Nephron progenitor cell (in vitro differentiated cells): ENCODE measurements at regions not wholly inside any gene's neighbourhood (a gene's known extent, or its start where the extent isn't known, plus 50 kb on each side); places are given as distances from the start of the nearest gene placed in this dataset.

ENCODE experiments used
- DNase-seq: peaks from one replicate; pipeline ENCODE4 v3.0.0; 2021
- H3K27ac Mint-ChIP-seq: 2 replicates; pipeline ENCODE4 v1.8.0; 2021; ENCODE audit warnings: mild to moderate bottlenecking, moderate library complexity, mixed read lengths
- H3K27me3 Mint-ChIP-seq: 2 replicates; pipeline ENCODE4 v1.8.0; 2021; ENCODE audit warnings: mild to moderate bottlenecking, low read depth, mixed read lengths; ENCODE audit not compliant: poor library complexity
- H3K36me3 Mint-ChIP-seq: 2 replicates; pipeline ENCODE4 v1.8.0; 2021; ENCODE audit warnings: low read depth, mixed read lengths
- H3K4me1 Mint-ChIP-seq: 2 replicates; pipeline ENCODE4 v1.8.0; 2021; ENCODE audit warnings: mixed read lengths
- H3K4me3 Mint-ChIP-seq: 2 replicates; pipeline ENCODE4 v1.8.0; 2021; ENCODE audit warnings: mild to moderate bottlenecking, moderate library complexity, mixed read lengths
- H3K9me3 Mint-ChIP-seq: 2 replicates; pipeline ENCODE4 v1.8.0; 2021; ENCODE audit warnings: mild to moderate bottlenecking, moderate library complexity, mixed read lengths
- CTCF ChIP-seq: fragments of 200-600 bp; sonication (generic); IDR thresholded peaks from 2 replicates; pipeline ENCODE4 v1.5.0; 2021; ENCODE audit warnings: antibody characterized with exemption

- peaks cover 5% of the 10 kb centered on the region for H3K4me1 Mint-ChIP-seq
- H3K36me3 Mint-ChIP-seq, result no peaks in the 10 kb centered on the region
- no peak for DNase-seq
- no peak overlapping the region for H3K27ac Mint-ChIP-seq
- peaks cover 4% of the 10 kb centered on the region for H3K9me3 Mint-ChIP-seq
- no peak overlapping the region for H3K4me3 Mint-ChIP-seq
- no peak for TF ChIP-seq CTCF
- H3K27me3 Mint-ChIP-seq, result peaks cover 12% of the 10 kb centered on the region
Observed at GRCh38 chr6:71038711-71039344, 82.0 kb upstream of the B3GAT2 start.

DNA sequence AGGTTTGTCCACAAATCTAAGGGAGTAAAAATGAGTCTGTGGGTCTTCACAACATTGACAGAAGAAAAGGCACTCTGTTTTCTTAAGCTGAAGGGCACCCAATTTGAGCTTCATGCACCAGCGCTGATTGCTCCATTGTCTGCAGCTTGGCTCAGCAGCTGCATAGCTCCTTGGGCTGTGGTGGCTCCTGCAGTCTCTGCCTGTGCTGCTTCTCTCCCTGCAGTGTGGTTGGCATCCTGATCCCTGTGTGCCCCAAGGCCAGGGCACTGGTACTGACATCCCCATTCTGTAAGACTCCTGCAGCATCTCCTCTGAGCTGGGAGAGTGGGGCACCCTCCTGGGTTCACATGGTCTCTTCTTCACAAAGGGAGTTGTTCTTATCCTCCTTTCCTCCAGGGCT, 83.2 kb upstream of the B3GAT2 start:
- H3K4me3 Mint-ChIP-seq, result no peak overlapping the region
- DNase-seq, result no peak
- H3K9me3 Mint-ChIP-seq, result peaks cover 4% of the 10 kb centered on the region
- H3K4me1 Mint-ChIP-seq, result peaks cover 7% of the 10 kb centered on the region
- H3K36me3 Mint-ChIP-seq, result no peaks in the 10 kb centered on the region
- no peak overlapping the region for H3K27ac Mint-ChIP-seq
- H3K27me3 Mint-ChIP-seq, result peaks cover 12% of the 10 kb centered on the region
- TF ChIP-seq CTCF, result no peak

- Mint-ChIP-seq H3K4me3 (no peak overlapping the region), H3K27ac (no peak overlapping the region), H3K4me1 (peaks cover 12% of the 10 kb centered on the region), H3K9me3 (peaks cover 4% of the 10 kb centered on the region), H3K27me3 (peaks cover 9% of the 10 kb centered on the region), H3K36me3 (no peaks in the 10 kb centered on the region)
- DNase-seq, result no peak
- no peak for TF ChIP-seq CTCF
Observed at GRCh38 chr6:71040841-71041240, 84.0 kb upstream of the B3GAT2 start.

DNA sequence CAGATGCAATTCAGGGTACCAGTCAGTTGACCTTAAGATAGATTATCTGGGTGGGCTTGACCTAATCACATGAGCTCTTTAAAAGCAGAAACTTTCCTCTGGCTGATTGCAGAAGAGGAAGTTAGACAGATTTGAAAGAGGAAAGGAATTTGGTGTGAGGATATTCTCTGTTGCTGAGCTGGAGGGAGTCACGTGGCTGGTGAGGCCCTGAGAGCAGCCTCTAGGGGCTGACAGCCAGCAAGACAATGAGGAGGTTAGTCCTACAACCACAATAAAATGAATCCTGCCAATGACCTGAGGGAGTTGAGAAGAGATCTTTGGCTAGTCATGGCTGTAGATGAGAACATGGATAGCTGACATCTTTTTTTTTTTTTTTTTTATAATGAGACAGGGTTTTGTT, 87.0 kb upstream of the B3GAT2 start:
- peaks cover 17% of the 10 kb centered on the region for H3K4me1 Mint-ChIP-seq

DNA sequence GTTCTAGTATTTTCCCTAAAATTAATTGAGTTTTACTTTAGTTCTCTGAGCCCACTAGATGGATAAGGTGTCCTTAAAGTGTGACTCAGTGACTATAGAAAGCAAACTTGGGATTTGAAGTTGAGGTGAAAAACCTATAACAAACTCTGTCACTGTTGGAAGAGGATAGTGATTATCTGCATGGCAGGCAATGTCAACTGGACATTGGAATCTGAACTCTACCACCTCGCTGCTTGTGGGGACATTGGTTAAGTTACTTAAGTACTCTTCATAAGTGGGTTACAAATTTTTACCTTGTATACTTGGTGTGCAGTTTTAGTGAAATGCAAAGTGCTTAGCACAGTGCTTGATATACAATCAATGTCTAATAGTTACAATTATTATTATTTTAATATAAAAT, 87.9 kb upstream of the B3GAT2 start:
- peaks cover 17% of the 10 kb centered on the region for H3K4me1 Mint-ChIP-seq
- no peak overlapping the region for H3K4me3 Mint-ChIP-seq
- H3K27ac Mint-ChIP-seq, result no peak overlapping the region
- no peak for DNase-seq
- no peaks in the 10 kb centered on the region for H3K36me3 Mint-ChIP-seq
- no peaks in the 10 kb centered on the region for H3K9me3 Mint-ChIP-seq
- H3K27me3 Mint-ChIP-seq, result peaks cover 5% of the 10 kb centered on the region
- TF ChIP-seq CTCF, result no peak

More for the DNA sequence above, 87.0 kb upstream of the B3GAT2 start:
- Mint-ChIP-seq H3K36me3 (no peaks in the 10 kb centered on the region), H3K27ac (no peak overlapping the region), H3K27me3 (peaks cover 5% of the 10 kb centered on the region), H3K4me3 (no peak overlapping the region), H3K9me3 (no peaks in the 10 kb centered on the region)
- no peak for DNase-seq
- TF ChIP-seq CTCF, result no peak

DNA sequence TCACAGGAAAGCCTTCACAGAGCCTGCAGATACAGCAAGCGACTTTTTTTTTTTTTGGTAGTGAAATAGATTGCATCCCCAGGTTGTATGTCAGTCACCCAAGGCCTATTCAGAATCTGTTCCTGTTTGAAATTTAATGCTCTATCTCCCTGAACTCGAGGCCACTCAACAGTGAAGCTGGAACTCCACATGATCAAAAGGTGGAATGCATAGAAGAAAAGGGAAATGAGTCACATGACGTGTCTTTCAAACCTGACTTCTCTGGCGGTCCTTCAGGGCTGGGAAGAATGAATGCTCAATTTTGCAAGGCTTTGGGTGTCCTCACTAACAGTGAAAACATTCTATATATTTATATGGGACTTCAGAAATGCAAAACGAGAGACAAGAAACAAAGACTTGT, 88.4 kb upstream of the B3GAT2 start:
- peaks cover 17% of the 10 kb centered on the region for H3K4me1 Mint-ChIP-seq
- no peak for TF ChIP-seq CTCF
- peaks cover 5% of the 10 kb centered on the region for H3K27me3 Mint-ChIP-seq
- H3K4me3 Mint-ChIP-seq, result no peak overlapping the region
- DNase-seq, result no peak
- H3K9me3 Mint-ChIP-seq, result no peaks in the 10 kb centered on the region
- H3K36me3 Mint-ChIP-seq, result no peaks in the 10 kb centered on the region
- no peak overlapping the region for H3K27ac Mint-ChIP-seq
